Uterus (tissue), 2 donors: ENCODE measurements at regions not wholly inside any gene's neighbourhood (a gene's known extent, or its start where the extent isn't known, plus 50 kb on each side); places are given as distances from the start of the nearest gene placed in this dataset.
"Not testable (repeated sequence)": the region's sequence is repeated elsewhere in the genome, so short reads cannot be mapped to it uniquely, and the experiment has no call there.

Source experiments
- CTCF ChIP-seq, 4 experiments: fragments of 200-600 bp in 2 of 4; fragments of 450-650 bp in 2 of 4; sonication (generic) in 2 of 4; IDR thresholded peaks; one replicate each; pipeline ENCODE4 v1.5.1; 2016 to 2019; ENCODE audit warnings: antibody characterized with exemption in 4 of 4, mild to moderate bottlenecking in 2 of 4, moderate library complexity in 1 of 4
- POLR2A ChIP-seq, 2 donors: fragments of 450-650 bp; IDR thresholded peaks; one replicate each; pipeline ENCODE4 v1.6.1; 2016; ENCODE audit warnings: antibody characterized with exemption in 2 of 2, mild to moderate bottlenecking in 1 of 2, moderate library complexity in 1 of 2

- not testable (repeated sequence) for TF ChIP-seq CTCF, POLR2A (IDR thresholded peaks at IDR 0.05)
Observed at GRCh38 chr15:98358274-98358673, 290.1 kb upstream of the IGF1R start.
